KMS-11 (cell line): ENCODE measurements at regions not wholly inside any gene's neighbourhood (a gene's known extent, or its start where the extent isn't known, plus 50 kb on each side); places are given as distances from the start of the nearest gene placed in this dataset.

Experiments used
- H2AFZ ChIP-seq: fragments of 200-600 bp; sonication (generic); 2 replicates; pipeline ENCODE4 v1.6.1; 2016; ENCODE audit warnings: antibody characterized with exemption, mixed run types, low read depth
- H3K27ac ChIP-seq: fragments of 200-600 bp; sonication (generic); 2 replicates; pipeline ENCODE4 v1.6.1; 2016; ENCODE audit warnings: mild to moderate bottlenecking, mixed run types
- H3K27me3 ChIP-seq: fragments of 200-600 bp; sonication (generic); 2 replicates; pipeline ENCODE4 v1.6.1; 2017; ENCODE audit warnings: mild to moderate bottlenecking, low read depth, mixed run types, moderate library complexity; ENCODE audit not compliant: insufficient read depth
- H3K36me3 ChIP-seq: fragments of 200-600 bp; sonication (generic); 2 replicates; pipeline ENCODE4 v1.6.1; 2017; ENCODE audit warnings: mild to moderate bottlenecking, mixed run types; ENCODE audit not compliant: insufficient read depth
- H3K4me1 ChIP-seq: fragments of 200-600 bp; sonication (generic); 2 replicates; pipeline ENCODE4 v1.6.1; 2016; ENCODE audit warnings: mild to moderate bottlenecking, low read depth, mixed run types; ENCODE audit not compliant: poor library complexity, severe bottlenecking
- H3K4me2 ChIP-seq: fragments of 200-600 bp; sonication (generic); 2 replicates; pipeline ENCODE4 v1.7.0; 2016; ENCODE audit warnings: mild to moderate bottlenecking, mixed run types
- H3K4me3 ChIP-seq: fragments of 200-600 bp; sonication (generic); IDR thresholded peaks from 2 replicates; pipeline ENCODE4 v1.6.1; 2017; ENCODE audit warnings: low read depth, low read length, mixed read lengths; ENCODE audit not compliant: insufficient read depth
- H3K79me2 ChIP-seq: fragments of 200-600 bp; sonication (generic); 2 replicates; pipeline ENCODE4 v1.6.1; 2016; ENCODE audit warnings: low read depth, mixed run types; ENCODE audit not compliant: insufficient read depth
- H3K9ac ChIP-seq: fragments of 200-600 bp; sonication (generic); 2 replicates; pipeline ENCODE4 v1.6.1; 2016; ENCODE audit warnings: mild to moderate bottlenecking, mixed run types
- H4K20me1 ChIP-seq: fragments of 200-600 bp; sonication (generic); 2 replicates; pipeline ENCODE4 v1.6.1; 2016; ENCODE audit warnings: mild to moderate bottlenecking, mixed run types; ENCODE audit not compliant: insufficient read depth
- TF ChIP-seq, protein P1 (sequence below): fragments of 200-600 bp; sonication (generic); conservative IDR thresholded peaks from 2 replicates; pipeline ENCODE4 v1.6.1; 2017; ENCODE audit warnings: low read depth, mild to moderate bottlenecking, antibody characterized with exemption, low read length, moderate library complexity, mixed read lengths

- Histone ChIP-seq H3K4me3 (no peak overlapping the region), H3K79me2 (no peaks in the 10 kb centered on the region), H3K36me3 (no peaks in the 10 kb centered on the region), H4K20me1 (no peaks in the 10 kb centered on the region), H3K4me2 (no peak overlapping the region), H3K9ac (no peak overlapping the region), H2AFZ (no peak overlapping the region), H3K27ac (no peak overlapping the region), H3K4me1 (no peaks in the 10 kb centered on the region), H3K27me3 (no peaks in the 10 kb centered on the region)
- TF ChIP-seq, protein P1, sequence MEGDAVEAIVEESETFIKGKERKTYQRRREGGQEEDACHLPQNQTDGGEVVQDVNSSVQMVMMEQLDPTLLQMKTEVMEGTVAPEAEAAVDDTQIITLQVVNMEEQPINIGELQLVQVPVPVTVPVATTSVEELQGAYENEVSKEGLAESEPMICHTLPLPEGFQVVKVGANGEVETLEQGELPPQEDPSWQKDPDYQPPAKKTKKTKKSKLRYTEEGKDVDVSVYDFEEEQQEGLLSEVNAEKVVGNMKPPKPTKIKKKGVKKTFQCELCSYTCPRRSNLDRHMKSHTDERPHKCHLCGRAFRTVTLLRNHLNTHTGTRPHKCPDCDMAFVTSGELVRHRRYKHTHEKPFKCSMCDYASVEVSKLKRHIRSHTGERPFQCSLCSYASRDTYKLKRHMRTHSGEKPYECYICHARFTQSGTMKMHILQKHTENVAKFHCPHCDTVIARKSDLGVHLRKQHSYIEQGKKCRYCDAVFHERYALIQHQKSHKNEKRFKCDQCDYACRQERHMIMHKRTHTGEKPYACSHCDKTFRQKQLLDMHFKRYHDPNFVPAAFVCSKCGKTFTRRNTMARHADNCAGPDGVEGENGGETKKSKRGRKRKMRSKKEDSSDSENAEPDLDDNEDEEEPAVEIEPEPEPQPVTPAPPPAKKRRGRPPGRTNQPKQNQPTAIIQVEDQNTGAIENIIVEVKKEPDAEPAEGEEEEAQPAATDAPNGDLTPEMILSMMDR: no peak
Observed at GRCh38 chr7:25310896-25311295, 82.6 kb upstream of the NPVF start.

GRCh38 chr7:25311346-25311745 lies 83.1 kb upstream of the NPVF start:
- Histone ChIP-seq H3K79me2 (no peaks in the 10 kb centered on the region), H3K4me1 (no peaks in the 10 kb centered on the region), H2AFZ (no peak overlapping the region), H3K9ac (no peak overlapping the region), H3K4me2 (no peak overlapping the region), H3K27me3 (no peaks in the 10 kb centered on the region), H3K4me3 (no peak overlapping the region), H3K36me3 (no peaks in the 10 kb centered on the region), H4K20me1 (no peaks in the 10 kb centered on the region), H3K27ac (no peak overlapping the region)
- TF ChIP-seq, protein P1: no peak

DNA sequence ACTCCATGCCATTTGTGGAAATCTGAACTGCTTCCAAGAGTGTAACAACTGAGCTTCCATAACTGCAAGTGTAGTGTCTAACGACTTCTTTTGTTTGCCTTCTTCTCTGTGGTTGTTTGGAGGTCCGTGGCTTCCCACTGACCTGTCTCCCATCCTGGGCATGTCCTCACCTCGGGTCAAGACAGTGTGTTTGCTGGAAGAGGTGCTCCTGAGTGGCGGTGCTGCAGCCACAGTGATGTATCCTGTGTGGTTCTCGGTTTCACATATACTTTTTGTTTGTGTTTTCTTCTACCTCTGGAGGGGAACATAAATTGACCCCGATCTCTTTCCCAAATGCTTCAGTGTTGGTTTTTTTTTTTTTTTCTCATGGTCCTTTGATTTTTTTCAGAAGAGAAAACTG lies 84.7 kb upstream of the NPVF start:
- TF ChIP-seq, protein P1: no peak
- no peaks in the 10 kb centered on the region for H4K20me1 ChIP-seq
- H3K4me3 ChIP-seq: no peak overlapping the region
- no peaks in the 10 kb centered on the region for H3K79me2 ChIP-seq
- no peak overlapping the region for H3K4me2 ChIP-seq
- no peaks in the 10 kb centered on the region for H3K27me3 ChIP-seq
- no peaks in the 10 kb centered on the region for H3K4me1 ChIP-seq
- no peaks in the 10 kb centered on the region for H3K36me3 ChIP-seq
- no peak overlapping the region for H3K9ac ChIP-seq
- no peak overlapping the region for H2AFZ ChIP-seq
- H3K27ac ChIP-seq: no peak overlapping the region

GRCh38 chr7:25313526-25313925 lies 85.2 kb upstream of the NPVF start:
- H3K9ac ChIP-seq: no peak overlapping the region
- no peak overlapping the region for H3K4me3 ChIP-seq
- no peaks in the 10 kb centered on the region for H3K79me2 ChIP-seq
- no peaks in the 10 kb centered on the region for H3K27me3 ChIP-seq
- TF ChIP-seq, protein P1: no peak
- no peaks in the 10 kb centered on the region for H3K4me1 ChIP-seq
- H3K27ac ChIP-seq: no peak overlapping the region
- H4K20me1 ChIP-seq: no peaks in the 10 kb centered on the region
- no peak overlapping the region for H2AFZ ChIP-seq
- H3K36me3 ChIP-seq: no peaks in the 10 kb centered on the region
- H3K4me2 ChIP-seq: no peak overlapping the region
